ENCODE measurements at regions not wholly inside any gene's neighbourhood (a gene's known extent, or its start where the extent isn't known, plus 50 kb on each side); places are given as distances from the start of the nearest gene placed in this dataset.

DNA sequence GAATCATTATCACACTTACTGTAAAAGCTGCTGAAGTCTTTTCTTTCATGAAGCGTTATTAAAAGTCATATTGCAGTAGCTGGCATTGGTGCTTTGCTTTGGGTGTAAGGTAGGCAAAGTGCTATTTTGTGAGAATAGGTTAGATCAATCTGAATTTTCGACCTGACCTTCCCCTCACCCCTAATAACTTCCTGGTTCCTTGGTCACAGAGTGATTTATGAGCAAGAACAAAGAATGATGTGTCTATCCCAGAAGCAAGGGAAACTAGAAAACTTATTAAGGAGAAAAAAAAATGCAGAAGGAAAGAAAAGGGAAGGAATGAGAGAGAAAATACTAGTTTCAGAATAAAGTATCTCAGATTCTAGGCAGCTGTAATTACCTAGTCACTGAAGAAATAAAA, 163.1 kb upstream of the MEIS1 start (continued):
- TF ChIP-seq ATF1 (CRISPR knock-in tag; IDR thresholded peaks at IDR 0.05) (no peak), SRF (IDR thresholded peaks at IDR 0.05; ENCODE audit: low read depth, low read length) (no peak), ZNF850 (CRISPR knock-in tag; conservative IDR thresholded peaks at IDR 0.05) (no peak), ZNF570 (CRISPR knock-in tag; IDR thresholded peaks at IDR 0.05; ENCODE audit: borderline replicate concordance) (no peak), CEBPZ (IDR thresholded peaks at IDR 0.05; ENCODE audit: low read length) (no peak), THRA (CRISPR knock-in tag; IDR thresholded peaks at IDR 0.05; ENCODE audit: borderline replicate concordance) (no peak)

DNA sequence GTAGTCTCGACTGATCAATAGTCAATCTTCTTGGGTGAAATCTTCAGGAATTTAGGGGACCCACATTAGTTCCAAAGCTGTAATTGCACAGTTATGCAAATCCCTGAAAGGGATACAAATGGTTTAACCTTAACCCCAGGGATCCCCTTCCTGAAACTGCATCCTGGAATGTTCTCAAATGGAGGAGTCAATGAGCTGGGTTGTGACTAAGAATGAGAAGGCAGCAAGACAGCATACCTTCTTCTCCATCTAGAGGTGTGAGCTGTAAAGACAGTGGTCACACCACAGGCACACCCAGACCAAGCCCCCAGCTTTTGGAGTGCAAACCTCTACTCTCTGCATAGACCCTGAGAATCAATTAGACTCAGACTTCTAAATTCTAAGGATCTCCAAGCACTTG, 164.7 kb upstream of the MEIS1 start:
- Histone ChIP-seq H3K4me2 (ENCODE audit: low read depth, low read length) (no peak overlapping the region), H2AFZ (ENCODE audit: low read length) (no peak overlapping the region), H3K27ac (ENCODE audit: extremely low read length, insufficient read depth, low read length) (no peak overlapping the region), H4K20me1 (ENCODE audit: insufficient read depth, low read length) (no peaks in the 10 kb centered on the region), H3K27me3 (ENCODE audit: control insufficient read depth in 1 of 2, insufficient read depth in 2 of 2, low read length in 2 of 2) (no peaks in the 10 kb centered on the region), H3K4me3 (replicated peaks in 1 of 3; ENCODE audit: insufficient read depth in 1 of 3, low read depth in 2 of 3, low read length in 3 of 3) (no peak overlapping the region), H3K4me1 (ENCODE audit: insufficient read depth, low read length) (peaks cover 16% of the 10 kb centered on the region), H3K79me2 (ENCODE audit: insufficient read depth, low read length) (no peaks in the 10 kb centered on the region), H3K9me3 (ENCODE audit: low read length) (no peaks in the 10 kb centered on the region), H3K9ac (ENCODE audit: insufficient read depth, low read depth, low read length) (no peak overlapping the region), H3K36me3 (replicated peaks in 1 of 2; ENCODE audit: control insufficient read depth in 1 of 2, insufficient read depth in 2 of 2, low read length in 2 of 2) (no peaks in the 10 kb centered on the region)
- ATAC-seq: no peak
- POLR2A ChIA-PET: no interaction called here
- CTCF ChIA-PET (ENCODE audit: low intra/inter-chr PET ratio, low total read pairs): no interaction called here
- no peak for FAIRE-seq
- BruUV-seq (replicated peaks): no TSS peak
- intact Hi-C loops (cut with micrococcal nuclease; ENCODE audit: unreplicated experiment): no loop called here
- in situ Hi-C loops (cut with HindIII; ENCODE audit: extremely low pct_ligation_motif_present, low pct_unique_long_range_greater_than_20kb): no loop called here
- 59% methylated on average over 1 of the region's 1 CpG for WGBS (ENCODE audit: low lambda C conversion rate)
- no peak for DNase-seq (ENCODE audit: low spot score)
- TF ChIP-seq MTERF4 (CRISPR knock-in tag; IDR thresholded peaks at IDR 0.05) (no peak), MBNL3 (CRISPR knock-in tag; conservative IDR thresholded peaks at IDR 0.05) (no peak), RFXAP (CRISPR knock-in tag; IDR thresholded peaks at IDR 0.05; ENCODE audit: borderline replicate concordance) (no peak), ZNF557 (CRISPR knock-in tag; IDR thresholded peaks at IDR 0.05) (no peak), CC2D1A (CRISPR knock-in tag; IDR thresholded peaks at IDR 0.05) (no peak), ARNT2 (CRISPR knock-in tag; IDR thresholded peaks at IDR 0.05; ENCODE audit: low read depth) (no peak), PAX8 (CRISPR knock-in tag; IDR thresholded peaks at IDR 0.05; ENCODE audit: borderline replicate concordance) (no peak)
- TF ChIP-seq, protein P1, sequence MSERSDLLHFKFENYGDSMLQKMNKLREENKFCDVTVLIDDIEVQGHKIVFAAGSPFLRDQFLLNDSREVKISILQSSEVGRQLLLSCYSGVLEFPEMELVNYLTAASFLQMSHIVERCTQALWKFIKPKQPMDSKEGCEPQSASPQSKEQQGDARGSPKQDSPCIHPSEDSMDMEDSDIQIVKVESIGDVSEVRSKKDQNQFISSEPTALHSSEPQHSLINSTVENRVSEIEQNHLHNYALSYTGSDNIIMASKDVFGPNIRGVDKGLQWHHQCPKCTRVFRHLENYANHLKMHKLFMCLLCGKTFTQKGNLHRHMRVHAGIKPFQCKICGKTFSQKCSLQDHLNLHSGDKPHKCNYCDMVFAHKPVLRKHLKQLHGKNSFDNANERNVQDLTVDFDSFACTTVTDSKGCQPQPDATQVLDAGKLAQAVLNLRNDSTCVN (CRISPR knock-in tag; IDR thresholded peaks at IDR 0.05; ENCODE audit: borderline replicate concordance): no peak
- TF ChIP-seq, protein P2, sequence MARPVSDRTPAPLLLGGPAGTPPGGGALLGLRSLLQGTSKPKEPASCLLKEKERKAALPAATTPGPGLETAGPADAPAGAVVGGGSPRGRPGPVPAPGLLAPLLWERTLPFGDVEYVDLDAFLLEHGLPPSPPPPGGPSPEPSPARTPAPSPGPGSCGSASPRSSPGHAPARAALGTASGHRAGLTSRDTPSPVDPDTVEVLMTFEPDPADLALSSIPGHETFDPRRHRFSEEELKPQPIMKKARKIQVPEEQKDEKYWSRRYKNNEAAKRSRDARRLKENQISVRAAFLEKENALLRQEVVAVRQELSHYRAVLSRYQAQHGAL (CRISPR knock-in tag; IDR thresholded peaks at IDR 0.05; ENCODE audit: not compliant biosample characterization): no peak
- TF ChIP-seq, protein P3, sequence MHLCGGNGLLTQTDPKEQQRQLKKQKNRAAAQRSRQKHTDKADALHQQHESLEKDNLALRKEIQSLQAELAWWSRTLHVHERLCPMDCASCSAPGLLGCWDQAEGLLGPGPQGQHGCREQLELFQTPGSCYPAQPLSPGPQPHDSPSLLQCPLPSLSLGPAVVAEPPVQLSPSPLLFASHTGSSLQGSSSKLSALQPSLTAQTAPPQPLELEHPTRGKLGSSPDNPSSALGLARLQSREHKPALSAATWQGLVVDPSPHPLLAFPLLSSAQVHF (CRISPR knock-in tag; IDR thresholded peaks at IDR 0.05): no peak
